GM12878 (cell line): ENCODE measurements at regions not wholly inside any gene's neighbourhood (a gene's known extent, or its start where the extent isn't known, plus 50 kb on each side); places are given as distances from the start of the nearest gene placed in this dataset.

Source experiments
- ATAC-seq: fragments of 200-7000 bp; cut with Tn5 transposase; 3 replicates; pipeline ENCODE4 v1.9.1; 2020; ENCODE audit warnings: mild to moderate bottlenecking, moderate library complexity
- BruUV-seq: library from RNA; stranded (reverse); fragments of 400-500 nt; replicated peaks from 2 replicates; lab custom pipeline; 2021; lab: Mats Ljungman, UMichigan
- CTCF ChIA-PET: fragments of 300-600 bp; sonication (Branson Sonifier 250); formaldehyde crosslinking; extraction: SDS; loops from one replicate; lab custom pipeline; 2021; ENCODE audit warnings: inconsistent platforms; lab: Yijun Ruan, JAX
- POLR2A ChIA-PET: fragments of 350-600 bp; formaldehyde crosslinking; extraction: SDS; loops from one replicate; lab custom pipeline; 2021; ENCODE audit warnings: inconsistent platforms; lab: Charles Lee
- RAD21 ChIA-PET: fragments of 300-600 bp; sonication (Branson Sonifier 250); formaldehyde crosslinking; loops from one replicate; lab custom pipeline; 2023; ENCODE audit warnings: antibody characterized with exemption; ENCODE audit not compliant: unreplicated experiment; lab: Charles Lee
- SMC1A ChIA-PET: fragments of 300-600 bp; sonication (Branson Sonifier 250); formaldehyde crosslinking; loops from one replicate; lab custom pipeline; 2023; ENCODE audit not compliant: unreplicated experiment, uncharacterized antibody; lab: Charles Lee
- DNase-seq: peaks from one replicate; pipeline ENCODE4 v3.0.0-alpha.2; 2011; ENCODE audit warnings: low read depth, low spot score
- FAIRE-seq: peaks from 3 replicates; lab custom pipeline; 2011; peaks lifted over from hg19 to GRCh38; lab: Jason Lieb, UNC
- H2AFZ ChIP-seq: 2 replicates; pipeline ENCODE4 v1.6.0; 2011; ENCODE audit warnings: low read depth, low read length, control low read depth; ENCODE audit not compliant: control insufficient read depth
- H3K27ac ChIP-seq: 2 replicates; pipeline ENCODE4 v1.5.1; 2011; ENCODE audit warnings: control low read depth; ENCODE audit not compliant: control insufficient read depth, insufficient read depth
- H3K27me3 ChIP-seq, 2 experiments: replicated peaks in 1 of 2; 2 replicates each; pipeline versions ENCODE4 v1.6.0 to v1.6.1; 2011; ENCODE audit warnings: low read length in 1 of 2; ENCODE audit not compliant: control insufficient read depth in 2 of 2, insufficient read depth in 2 of 2
- H3K36me3 ChIP-seq, 2 experiments: 2 replicates each; pipeline ENCODE4 v1.5.1; 2011; ENCODE audit warnings: low read length in 1 of 2; ENCODE audit not compliant: control insufficient read depth in 2 of 2, insufficient read depth in 2 of 2
- H3K4me1 ChIP-seq: 2 replicates; pipeline ENCODE4 v1.6.1; 2011; ENCODE audit warnings: mild to moderate bottlenecking, low read length, moderate library complexity, mixed read lengths; ENCODE audit not compliant: control insufficient read depth, insufficient read depth
- H3K4me2 ChIP-seq: 2 replicates; pipeline ENCODE4 v1.6.0; 2011; ENCODE audit warnings: control low read depth; ENCODE audit not compliant: control insufficient read depth, insufficient read depth
- H3K4me3 ChIP-seq: fragments of 200-600 bp; sonication (generic); 2 replicates; pipeline ENCODE4 v1.5.1; 2016
- H3K79me2 ChIP-seq: 2 replicates; pipeline ENCODE4 v1.6.0; 2011; ENCODE audit warnings: low read length; ENCODE audit not compliant: control insufficient read depth, insufficient read depth
- H3K9ac ChIP-seq: 2 replicates; pipeline ENCODE4 v1.8.0; 2011; ENCODE audit warnings: low read length, control low read depth, mixed read lengths; ENCODE audit not compliant: control insufficient read depth, insufficient read depth
- H3K9me3 ChIP-seq: replicated peaks from 3 replicates; pipeline ENCODE4 v1.5.1; 2011; ENCODE audit warnings: mild to moderate bottlenecking, low read length; ENCODE audit not compliant: control insufficient read depth, insufficient read depth
- H4K20me1 ChIP-seq: 2 replicates; pipeline ENCODE4 v1.6.0; 2011; ENCODE audit not compliant: control insufficient read depth, insufficient read depth
- CEBPZ ChIP-seq: fragments of 150-350 bp; IDR thresholded peaks from 2 replicates; pipeline ENCODE4 v1.6.1; 2016; ENCODE audit warnings: low read depth, low read length
- CHD1 ChIP-seq: IDR thresholded peaks from 2 replicates; pipeline ENCODE4 v1.6.1; 2012; ENCODE audit warnings: low read depth, low read length, improper control_type of control experiment
- CREB1 ChIP-seq: IDR thresholded peaks from 2 replicates; pipeline ENCODE4 v1.6.1; 2012; ENCODE audit warnings: low read depth, mild to moderate bottlenecking, inconsistent platforms
- CUX1 ChIP-seq: IDR thresholded peaks from 2 replicates; pipeline ENCODE4 v1.6.1; 2012; ENCODE audit warnings: improper control_type of control experiment, low read depth, low read length; ENCODE audit not compliant: insufficient replicate concordance
- EED ChIP-seq: sonication (generic); IDR thresholded peaks from 2 replicates; pipeline ENCODE4 v1.6.1; 2016; ENCODE audit warnings: antibody characterized with exemption, low read depth
- EZH2 ChIP-seq: IDR thresholded peaks from 2 replicates; pipeline ENCODE4 v1.6.1; 2012; ENCODE audit warnings: low read depth, mild to moderate bottlenecking, control low read depth, inconsistent platforms, low read length, borderline replicate concordance; ENCODE audit not compliant: control insufficient read depth
- FOXM1 ChIP-seq: IDR thresholded peaks from 2 replicates; pipeline ENCODE4 v1.6.1; 2012; ENCODE audit warnings: low read depth, mild to moderate bottlenecking, inconsistent platforms, low read length, moderate library complexity
- MAX ChIP-seq: IDR thresholded peaks from 2 replicates; pipeline ENCODE4 v1.6.1; 2012; ENCODE audit warnings: low read depth, low read length, improper control_type of control experiment
- PAX5 ChIP-seq: IDR thresholded peaks from 2 replicates; pipeline ENCODE4 v1.6.1; 2011; ENCODE audit warnings: low read depth, low read length, borderline replicate concordance
- POU2F2 ChIP-seq: IDR thresholded peaks from 3 replicates; pipeline ENCODE4 v1.6.1; 2011; ENCODE audit warnings: low read depth, mild to moderate bottlenecking, low read length, borderline replicate concordance
- RBBP5 ChIP-seq: fragments of 200-600 bp; sonication (generic); conservative IDR thresholded peaks from 2 replicates; pipeline ENCODE4 v1.6.1; 2016
- RUNX3 ChIP-seq: IDR thresholded peaks from 2 replicates; pipeline ENCODE4 v1.6.1; 2012; ENCODE audit warnings: low read length, inconsistent platforms
- TARDBP ChIP-seq: IDR thresholded peaks from 2 replicates; pipeline ENCODE4 v1.6.1; 2016; ENCODE audit warnings: borderline replicate concordance
- TCF3 ChIP-seq: IDR thresholded peaks from 2 replicates; pipeline ENCODE4 v1.6.1; 2012; ENCODE audit warnings: low read depth, mild to moderate bottlenecking, low read length, borderline replicate concordance; ENCODE audit not compliant: insufficient read depth
- WGBS: methylation state at CpG from one replicate; pipeline ENCODE4 v1.1.6; 2016; ENCODE audit warnings: low lambda C conversion rate; ENCODE audit not compliant: insufficient replicate concordance, insufficient coverage; ENCODE audit errors: missing lambda C conversion rate; 5-methylcytosine and 5-hydroxymethylcytosine counted together
- in situ Hi-C: fragments of 300-500 bp; cut with MboI; formaldehyde crosslinking; loops from 9 replicates; pipeline ENCODE4 v1.14.3; 2018; ENCODE audit warnings: mixed read lengths
- intact Hi-C: fragments of 100-400 bp; cut with micrococcal nuclease; formaldehyde crosslinking; loops from one replicate; pipeline ENCODE4 v1.14.2; 2022; ENCODE audit not compliant: unreplicated experiment
- TF ChIP-seq, protein P1 (sequence below): IDR thresholded peaks from 2 replicates; pipeline ENCODE4 v1.6.1; 2011; ENCODE audit warnings: borderline replicate concordance, low read depth, mild to moderate bottlenecking, moderate library complexity, low read length; ENCODE audit not compliant: insufficient read depth, poor library complexity, severe bottlenecking

GRCh38 chrX:74211911-74212310 is 92.1 kb upstream of the ZCCHC13 start:
- in situ Hi-C loops = no loop called here
- no peak overlapping the region for H3K9ac ChIP-seq
- no peak overlapping the region for H3K4me3 ChIP-seq
- H4K20me1 ChIP-seq = no peaks in the 10 kb centered on the region
- no peaks in the 10 kb centered on the region for H3K79me2 ChIP-seq
- no peak for FAIRE-seq
- BruUV-seq = no TSS peak
- no peaks in the 10 kb centered on the region for H3K9me3 ChIP-seq
- ChIA-PET CTCF (no interaction called here), RAD21 (no interaction called here), POLR2A (no interaction called here), SMC1A (no interaction called here)
- no peak for DNase-seq
- intact Hi-C loops = no loop called here
- 96% methylated on average over 1 of the region's 1 CpG for WGBS
- no peak overlapping the region for H2AFZ ChIP-seq
- H3K27me3 ChIP-seq = no peaks in the 10 kb centered on the region
- H3K36me3 ChIP-seq = no peaks in the 10 kb centered on the region
- no peak overlapping the region for H3K4me2 ChIP-seq
- H3K27ac ChIP-seq = no peak overlapping the region
- no peak for ATAC-seq
- H3K4me1 ChIP-seq = no peaks in the 10 kb centered on the region
- TF ChIP-seq MAX = no peak
- TF ChIP-seq TCF3 = no peak
- no peak for TF ChIP-seq CEBPZ
- no peak for TF ChIP-seq TARDBP
- TF ChIP-seq CUX1 = no peak
- no peak for TF ChIP-seq FOXM1
- TF ChIP-seq CHD1 = no peak
- TF ChIP-seq, protein P1, sequence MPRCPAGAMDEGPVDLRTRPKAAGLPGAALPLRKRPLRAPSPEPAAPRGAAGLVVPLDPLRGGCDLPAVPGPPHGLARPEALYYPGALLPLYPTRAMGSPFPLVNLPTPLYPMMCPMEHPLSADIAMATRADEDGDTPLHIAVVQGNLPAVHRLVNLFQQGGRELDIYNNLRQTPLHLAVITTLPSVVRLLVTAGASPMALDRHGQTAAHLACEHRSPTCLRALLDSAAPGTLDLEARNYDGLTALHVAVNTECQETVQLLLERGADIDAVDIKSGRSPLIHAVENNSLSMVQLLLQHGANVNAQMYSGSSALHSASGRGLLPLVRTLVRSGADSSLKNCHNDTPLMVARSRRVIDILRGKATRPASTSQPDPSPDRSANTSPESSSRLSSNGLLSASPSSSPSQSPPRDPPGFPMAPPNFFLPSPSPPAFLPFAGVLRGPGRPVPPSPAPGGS = no peak
- TF ChIP-seq POU2F2 = no peak
- no peak for TF ChIP-seq CREB1
- no peak for TF ChIP-seq PAX5
- TF ChIP-seq RBBP5 = no peak
- TF ChIP-seq EED = no peak
- no peak for TF ChIP-seq EZH2
- TF ChIP-seq RUNX3 = no peak
